Stimulated activated CD4-positive, alpha-beta T cell treated with anti-CD3 and anti-CD28 coated beads, Interleukin-12 subunit alpha, Interleukin-12 subunit beta, amount 100 ng/mL, for 48 hours (primary cell): ENCODE measurements at regions not wholly inside any gene's neighbourhood (a gene's known extent, or its start where the extent isn't known, plus 50 kb on each side); places are given as distances from the start of the nearest gene placed in this dataset.
"Not testable (repeated sequence)": the region's sequence is repeated elsewhere in the genome, so short reads cannot be mapped to it uniquely, and the experiment has no call there.

Experiments used
- DNase-seq, 3 donors: peaks; one replicate each; pipeline ENCODE4 v3.0.0-alpha.2; 2020; ENCODE audit warnings: low read depth in 2 of 3, low spot score in 1 of 3

- no peak for DNase-seq
These were observed 59.6 kb upstream of the CPSF6 start for GRCh38 chr12:69179786-69180185.

GRCh38 chr12:69187572-69187971 is 51.8 kb upstream of the CPSF6 start:
- not testable (repeated sequence) for DNase-seq

GRCh38 chr12:69189378-69189978 is 49.9 kb upstream of the CPSF6 start:
- DNase-seq: no peak
